ENCODE measurements at regions not wholly inside any gene's neighbourhood (a gene's known extent, or its start where the extent isn't known, plus 50 kb on each side); places are given as distances from the start of the nearest gene placed in this dataset.

GRCh38 chr3:83230841-83231240 is 1469.4 kb upstream of the GBE1 start:
- TF ChIP-seq ZBTB33 (CRISPR knock-in tag; IDR thresholded peaks at IDR 0.05): no peak
- no peak for TF ChIP-seq JUNB (CRISPR knock-in tag; conservative IDR thresholded peaks at IDR 0.05)
- TF ChIP-seq ZNF609 (CRISPR knock-in tag; IDR thresholded peaks at IDR 0.05; ENCODE audit: borderline replicate concordance): no peak
- no peak for TF ChIP-seq CC2D1A (IDR thresholded peaks at IDR 0.05)
- TF ChIP-seq PCBP1 (IDR thresholded peaks at IDR 0.05; ENCODE audit: low read depth, low read length, poor library complexity, severe bottlenecking): no peak
- TF ChIP-seq SMARCA5 (IDR thresholded peaks at IDR 0.05): no peak
- no peak for TF ChIP-seq ZFP1 (CRISPR knock-in tag; IDR thresholded peaks at IDR 0.05)
- no peak for TF ChIP-seq MITF (IDR thresholded peaks at IDR 0.05)
- TF ChIP-seq ZNF395 (CRISPR knock-in tag; IDR thresholded peaks at IDR 0.05): no peak
- no peak for TF ChIP-seq ZNF644 (tag; IDR thresholded peaks at IDR 0.05; ENCODE audit: low read depth)
- no peak for TF ChIP-seq ATF7 (IDR thresholded peaks at IDR 0.05)
- TF ChIP-seq FOXK1 (CRISPR knock-in tag; IDR thresholded peaks at IDR 0.05; ENCODE audit: borderline replicate concordance): no peak
- no peak for TF ChIP-seq SPI1 (IDR thresholded peaks at IDR 0.05; ENCODE audit: borderline replicate concordance, low read depth, low read length)
- no peak for TF ChIP-seq NR3C1 (CRISPR knock-in tag; IDR thresholded peaks at IDR 0.05)
- TF ChIP-seq TFAM (CRISPR knock-in tag; conservative IDR thresholded peaks at IDR 0.05): no peak
- WGBS (ENCODE audit: insufficient coverage, low coverage, missing lambda C conversion rate): 0% methylated on average over 2 of the region's 3 CpGs
- H3K9me1 ChIP-seq (ENCODE audit: control insufficient read depth, insufficient read depth, low read length): no peaks in the 10 kb centered on the region
- no peaks in the 10 kb centered on the region for H3K9me3 ChIP-seq (replicated peaks; ENCODE audit: control insufficient read depth, insufficient read depth, low read depth, low read length)
- no peak overlapping the region for H2AFZ ChIP-seq (ENCODE audit: low read depth, low read length)
- no peak overlapping the region for H3K27ac ChIP-seq (ENCODE audit: extremely low read depth, low read depth, low read length)
- FAIRE-seq (no peak), DNase-seq (ENCODE audit: extremely low read depth in 1 of 4, low spot score in 3 of 4) (no peak), ATAC-seq (no peak)
- no peaks in the 10 kb centered on the region for H3K79me2 ChIP-seq (ENCODE audit: control insufficient read depth, insufficient read depth, low read length)
- no peak overlapping the region for H3K4me3 ChIP-seq
- no peaks in the 10 kb centered on the region for H3K36me3 ChIP-seq (ENCODE audit: control insufficient read depth, insufficient read depth, low read length)
- no peaks in the 10 kb centered on the region for H4K20me1 ChIP-seq (replicated peaks; ENCODE audit: control insufficient read depth, insufficient read depth, low read length)
- no peak overlapping the region for H3K4me2 ChIP-seq (ENCODE audit: insufficient read depth, low read length)
- intact Hi-C loops (cut with micrococcal nuclease) (no loop called here), in situ Hi-C loops (cut with MboI) (loop anchor here (10.0 kb wide), 1 partner anchor 294 kb away; no protein-coding TSS in a partner anchor)
- ChIA-PET CTCF (ENCODE audit: low intra/inter-chr PET ratio) (no interaction called here), POLR2A (no interaction called here)
- H3K27me3 ChIP-seq (ENCODE audit: control insufficient read depth in 2 of 2, insufficient read depth in 2 of 2, low read length in 2 of 2): no peaks in the 10 kb centered on the region
- H3K9ac ChIP-seq (ENCODE audit: insufficient read depth in 1 of 2, low read depth in 2 of 2, low read length in 2 of 2): no peak overlapping the region
- BruUV-seq (replicated peaks): no TSS peak
- H3K4me1 ChIP-seq (replicated peaks in 1 of 2; ENCODE audit: control insufficient read depth in 2 of 2, insufficient read depth in 2 of 2, low read length in 2 of 2): no peaks in the 10 kb centered on the region
